DND-41 (cell line): ENCODE measurements at regions not wholly inside any gene's neighbourhood (a gene's known extent, or its start where the extent isn't known, plus 50 kb on each side); places are given as distances from the start of the nearest gene placed in this dataset.

Experiments used
- CTCF ChIP-seq: IDR thresholded peaks from 2 replicates; pipeline ENCODE4 v1.5.1; 2012; ENCODE audit warnings: borderline replicate concordance, low read length, moderate library complexity, mild to moderate bottlenecking; ENCODE audit not compliant: poor library complexity, severe bottlenecking; ENCODE audit errors: extremely low read depth
- EZH2 ChIP-seq: IDR thresholded peaks from 3 replicates; pipeline ENCODE4 v1.6.1; 2012; ENCODE audit warnings: borderline replicate concordance, low read depth, mild to moderate bottlenecking, moderate library complexity, low read length, inconsistent platforms; ENCODE audit not compliant: severe bottlenecking

- no peak for TF ChIP-seq CTCF
- no peak for TF ChIP-seq EZH2
Measured at GRCh38 chr18:53629337-53629736, 595.1 kb downstream of the MBD2 start.
